Endothelial cell of umbilical vein (primary cell): ENCODE measurements at regions not wholly inside any gene's neighbourhood (a gene's known extent, or its start where the extent isn't known, plus 50 kb on each side); places are given as distances from the start of the nearest gene placed in this dataset.

ENCODE experiments used
- CTCF ChIP-seq, 2 donors: IDR thresholded peaks; 1 replicate in 1 of 2; 2 replicates in 1 of 2; pipeline ENCODE4 v1.5.1; 2011; ENCODE audit warnings: low read length in 2 of 2, mild to moderate bottlenecking in 2 of 2, moderate library complexity in 2 of 2, control low read depth in 1 of 2, inconsistent platforms in 1 of 2, low read depth in 1 of 2; ENCODE audit not compliant: insufficient read depth in 1 of 2; ENCODE audit errors: extremely low read depth in 1 of 2
- EZH2 ChIP-seq: IDR thresholded peaks from 2 replicates; pipeline ENCODE4 v1.6.1; 2012; ENCODE audit warnings: borderline replicate concordance, low read depth, mild to moderate bottlenecking, moderate library complexity, low read length, inconsistent platforms; ENCODE audit not compliant: severe bottlenecking
- FOS ChIP-seq: IDR thresholded peaks from 2 replicates; pipeline ENCODE4 v1.6.1; 2011; ENCODE audit warnings: mild to moderate bottlenecking, low read length, moderate library complexity, borderline replicate concordance; ENCODE audit not compliant: insufficient read depth
- GATA2 ChIP-seq: IDR thresholded peaks from 2 replicates; pipeline ENCODE4 v1.7.0; 2011; ENCODE audit warnings: low read depth, mild to moderate bottlenecking, moderate library complexity, mixed read lengths, low read length; ENCODE audit not compliant: insufficient read length, insufficient read depth
- JUN ChIP-seq: IDR thresholded peaks from 2 replicates; pipeline ENCODE4 v1.6.1; 2011; ENCODE audit warnings: borderline replicate concordance, low read depth; ENCODE audit not compliant: insufficient read length, insufficient read depth
- MAX ChIP-seq: IDR thresholded peaks from 2 replicates; pipeline ENCODE4 v1.6.1; 2011; ENCODE audit not compliant: insufficient read depth, insufficient read length
- MYC ChIP-seq: IDR thresholded peaks from one replicate; pipeline ENCODE4 v1.6.1; 2011; ENCODE audit warnings: mild to moderate bottlenecking, low read depth, low read length
- POLR2A ChIP-seq: IDR thresholded peaks from 2 replicates; pipeline ENCODE4 v1.6.1; 2012; ENCODE audit warnings: low read depth, mild to moderate bottlenecking, control low read depth, low read length
- POLR2AphosphoS5 ChIP-seq: IDR thresholded peaks from 2 replicates; pipeline ENCODE4 v1.6.1; 2012; ENCODE audit warnings: low read depth, mild to moderate bottlenecking, control low read depth, low read length, moderate library complexity; ENCODE audit not compliant: insufficient read depth

DNA sequence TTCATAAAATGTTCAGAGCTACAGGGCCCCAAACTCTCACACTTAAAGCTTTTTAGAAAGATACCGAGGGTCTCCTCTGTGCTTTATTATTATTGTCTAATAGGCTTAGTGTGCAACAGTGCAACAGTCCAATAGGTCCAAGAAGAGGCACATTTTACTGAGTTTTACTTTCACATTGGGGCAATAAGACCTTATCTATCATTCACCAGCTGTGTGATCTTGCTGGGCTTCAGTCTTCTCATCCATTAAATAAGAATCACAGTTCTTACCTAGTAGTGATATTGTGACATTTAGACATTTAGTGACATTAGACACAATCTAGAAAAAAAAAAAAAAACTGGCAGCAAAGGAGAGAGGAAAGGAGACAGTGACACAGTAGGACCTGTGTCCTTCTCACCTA lies 175.8 kb upstream of the NFIA start:
- TF ChIP-seq MAX = no peak
- TF ChIP-seq POLR2A = no peak
- TF ChIP-seq CTCF (IDR thresholded peaks at IDR 0.05; ENCODE audit: extremely low read depth in 1 of 2, insufficient read depth in 1 of 2, low read depth in 1 of 2, low read length in 2 of 2) = no peak
- no peak for TF ChIP-seq EZH2
- TF ChIP-seq POLR2AphosphoS5 = no peak
- no peak for TF ChIP-seq MYC
- TF ChIP-seq JUN = no peak
- no peak for TF ChIP-seq GATA2
- TF ChIP-seq FOS = no peak
